HepG2 (cell line): ENCODE measurements at regions not wholly inside any gene's neighbourhood (a gene's known extent, or its start where the extent isn't known, plus 50 kb on each side); places are given as distances from the start of the nearest gene placed in this dataset.

Experiments used
- ATAC-seq: fragments of 200-7000 bp; cut with Tn5 transposase; 3 replicates; pipeline ENCODE4 v1.9.1; 2020; ENCODE audit warnings: mild to moderate bottlenecking, moderate library complexity
- BruUV-seq: library from RNA; stranded (reverse); fragments of 400-500 nt; replicated peaks from 2 replicates; lab custom pipeline; 2021; lab: Mats Ljungman, UMichigan
- CTCF ChIA-PET: fragments of 300-600 bp; formaldehyde crosslinking; extraction: SDS; loops from one replicate; lab custom pipeline; 2021; ENCODE audit warnings: low total read pairs, inconsistent platforms, low intra/inter-chr PET ratio; lab: Yijun Ruan, JAX
- POLR2A ChIA-PET: fragments of 350-600 bp; sonication (Branson Sonifier 250); formaldehyde crosslinking; loops from one replicate; lab custom pipeline; 2020; ENCODE audit warnings: antibody characterized with exemption, inconsistent platforms; lab: Yijun Ruan, JAX
- DNase-seq: peaks from one replicate; pipeline ENCODE4 v3.0.0-alpha.2; 2015; ENCODE audit warnings: low spot score
- FAIRE-seq: peaks from 3 replicates; lab custom pipeline; 2011; peaks lifted over from hg19 to GRCh38; lab: Jason Lieb, UNC
- H2AFZ ChIP-seq: one replicate; pipeline ENCODE4 v1.6.1; 2011; ENCODE audit warnings: low read length, inconsistent platforms
- H3K27ac ChIP-seq: fragments of 300-600 bp; 3 replicates; pipeline ENCODE4 v1.8.0; 2011; ENCODE audit warnings: mixed run types, mild to moderate bottlenecking, mixed read lengths, low read length, inconsistent platforms; ENCODE audit not compliant: insufficient read depth; ENCODE audit errors: extremely low read length
- H3K27me3 ChIP-seq, 2 experiments: fragments of 200-600 bp in 1 of 2; 2 replicates in 1 of 2; 3 replicates in 1 of 2; pipeline versions ENCODE4 v1.6.0 to v1.8.0; 2011; ENCODE audit warnings: low read length in 2 of 2, mild to moderate bottlenecking in 2 of 2, moderate library complexity in 2 of 2, inconsistent platforms in 1 of 2; ENCODE audit not compliant: insufficient read depth in 2 of 2, control insufficient read depth in 1 of 2
- H3K36me3 ChIP-seq, 2 experiments: fragments of 200-600 bp in 1 of 2; replicated peaks in 1 of 2; 2 replicates in 1 of 2; 3 replicates in 1 of 2; pipeline versions ENCODE4 v1.5.1 to v1.8.0; 2011; ENCODE audit warnings: low read length in 2 of 2, inconsistent platforms in 1 of 2; ENCODE audit not compliant: insufficient read depth in 2 of 2, control insufficient read depth in 1 of 2
- H3K4me1 ChIP-seq: 2 replicates; pipeline ENCODE4 v1.5.1; 2012; ENCODE audit warnings: low read length, inconsistent platforms; ENCODE audit not compliant: insufficient read depth
- H3K4me2 ChIP-seq: 2 replicates; pipeline ENCODE4 v1.6.0; 2011; ENCODE audit warnings: low read depth, low read length, inconsistent platforms
- H3K4me3 ChIP-seq, 3 experiments: fragments of 200-600 bp in 1 of 3; sonication (generic), shearing (Covaris generic) in 1 of 3; replicated peaks in 1 of 3; 2 replicates each; pipeline ENCODE4 v1.5.1; 2011 to 2016; ENCODE audit warnings: low read length in 3 of 3, inconsistent platforms in 2 of 3, low read depth in 2 of 3, mild to moderate bottlenecking in 2 of 3, control low read depth in 1 of 3, mixed read lengths in 1 of 3; ENCODE audit not compliant: insufficient read depth in 1 of 3
- H3K79me2 ChIP-seq: one replicate; pipeline ENCODE4 v1.6.1; 2011; ENCODE audit warnings: low read length, inconsistent platforms; ENCODE audit not compliant: insufficient read depth
- H3K9ac ChIP-seq: 2 replicates; pipeline ENCODE4 v1.6.0; 2011; ENCODE audit warnings: mild to moderate bottlenecking, low read depth, low read length, inconsistent platforms; ENCODE audit not compliant: insufficient read depth
- H3K9me3 ChIP-seq: 2 replicates; pipeline ENCODE4 v1.5.1; 2012; ENCODE audit warnings: mild to moderate bottlenecking, low read length
- H4K20me1 ChIP-seq: 2 replicates; pipeline ENCODE4 v1.6.0; 2011; ENCODE audit warnings: inconsistent platforms, mild to moderate bottlenecking, low read length, moderate library complexity; ENCODE audit not compliant: insufficient read depth
- FOXM1 ChIP-seq: sonication (generic); formaldehyde crosslinking; IDR thresholded peaks from 2 replicates; pipeline ENCODE4 v1.5.0; 2020; ENCODE audit warnings: missing genetic modification reagents
- GATAD2A ChIP-seq: IDR thresholded peaks from 2 replicates; pipeline ENCODE4 v1.6.1; 2016
- MAF1 ChIP-seq: sonication (generic); formaldehyde crosslinking; IDR thresholded peaks from 2 replicates; pipeline ENCODE4 v1.5.0; 2020; ENCODE audit warnings: missing genetic modification reagents, borderline replicate concordance
- MAFK ChIP-seq, 2 experiments: IDR thresholded peaks in 1 of 2; conservative IDR thresholded peaks in 1 of 2; 2 replicates each; pipeline ENCODE4 v1.6.1; 2011; ENCODE audit warnings: improper control_type of control experiment in 2 of 2, low read length in 2 of 2
- NR2F2 ChIP-seq: IDR thresholded peaks from 2 replicates; pipeline ENCODE4 v1.6.1; 2012; ENCODE audit warnings: low read depth, inconsistent platforms, borderline replicate concordance
- ONECUT2 ChIP-seq: sonication (generic); formaldehyde crosslinking; IDR thresholded peaks from 2 replicates; pipeline ENCODE4 v1.4.0; 2020; ENCODE audit warnings: missing genetic modification reagents
- PAX8 ChIP-seq: sonication (generic); formaldehyde crosslinking; IDR thresholded peaks from 2 replicates; pipeline ENCODE4 v1.8.0; 2022; ENCODE audit warnings: mild to moderate bottlenecking, missing genetic modification reagents, borderline replicate concordance
- TEAD2 ChIP-seq: sonication (generic); formaldehyde crosslinking; IDR thresholded peaks from 2 replicates; pipeline ENCODE4 v1.9.0; 2021; ENCODE audit warnings: missing genetic modification reagents
- ZNF496 ChIP-seq: sonication (generic); formaldehyde crosslinking; IDR thresholded peaks from 2 replicates; pipeline ENCODE4 v1.8.1; 2023; ENCODE audit warnings: mild to moderate bottlenecking, moderate library complexity, missing genetic modification reagents; ENCODE audit not compliant: insufficient replicate concordance
- WGBS: methylation state at CpG from one replicate; pipeline ENCODE4 v1.1.6; 2017; ENCODE audit warnings: low lambda C conversion rate; 5-methylcytosine and 5-hydroxymethylcytosine counted together
- in situ Hi-C: cut with HindIII; loops from 2 replicates; pipeline ENCODE4 v1.10.0; 2017; ENCODE audit warnings: low pct_unique_long_range_greater_than_20kb; ENCODE audit not compliant: extremely low pct_ligation_motif_present
- intact Hi-C: fragments of 100-400 bp; cut with micrococcal nuclease; formaldehyde crosslinking; loops from one replicate; pipeline ENCODE4 v1.10.0; 2022; ENCODE audit not compliant: unreplicated experiment

GRCh38 chr18:39007031-39007902, 1441.7 kb upstream of the CELF4 start:
- POLR2A ChIA-PET, result no interaction called here
- no peak overlapping the region for H3K27ac ChIP-seq
- no peaks in the 10 kb centered on the region for H3K36me3 ChIP-seq
- DNase-seq (no peak), FAIRE-seq (no peak), ATAC-seq (no peak)
- 19% methylated on average over 5 of the region's 5 CpGs for WGBS
- no peak for TF ChIP-seq GATAD2A (CRISPR knock-in tag)
- no peak overlapping the region for H2AFZ ChIP-seq
- H3K4me3 ChIP-seq, result no peak overlapping the region
- no peaks in the 10 kb centered on the region for H4K20me1 ChIP-seq
- intact Hi-C loops, result no loop called here
- H3K9ac ChIP-seq, result no peak overlapping the region
- H3K4me1 ChIP-seq, result no peaks in the 10 kb centered on the region
- BruUV-seq, result no TSS peak
- no peaks in the 10 kb centered on the region for H3K79me2 ChIP-seq
- H3K27me3 ChIP-seq, result no peaks in the 10 kb centered on the region
- no peaks in the 10 kb centered on the region for H3K9me3 ChIP-seq
- CTCF ChIA-PET, result no interaction called here
- in situ Hi-C loops, result no loop called here
- no peak overlapping the region for H3K4me2 ChIP-seq

- no peak for TF ChIP-seq ONECUT2
- no peak for TF ChIP-seq NR2F2
- TF ChIP-seq MAF1, result no peak
- no peak for TF ChIP-seq ZNF496 (CRISPR knock-in tag)
- TF ChIP-seq FOXM1 (CRISPR knock-in tag), result no peak
- TF ChIP-seq TEAD2 (CRISPR knock-in tag), result no peak
- TF ChIP-seq MAFK (conservative IDR thresholded peaks at IDR 0.05 in 1 of 2, IDR thresholded peaks at IDR 0.05 in 1 of 2; ENCODE audit: low read length in 2 of 2), result no peak
- no peak for TF ChIP-seq PAX8
- H4K20me1 ChIP-seq, result no peaks in the 10 kb centered on the region
- no peak overlapping the region for H3K4me3 ChIP-seq
- no peak for ATAC-seq
- H3K4me2 ChIP-seq, result no peak overlapping the region
- in situ Hi-C loops, result no loop called here
- no peak for FAIRE-seq
- no peaks in the 10 kb centered on the region for H3K36me3 ChIP-seq
- no peak overlapping the region for H3K9ac ChIP-seq
- 0% methylated on average over 2 of the region's 3 CpGs for WGBS
- ChIA-PET CTCF (no interaction called here), POLR2A (no interaction called here)
- no peak overlapping the region for H3K27ac ChIP-seq
- no peaks in the 10 kb centered on the region for H3K79me2 ChIP-seq
- no peaks in the 10 kb centered on the region for H3K4me1 ChIP-seq
- no peak for DNase-seq
- no TSS peak for BruUV-seq
- intact Hi-C loops, result no loop called here
- H3K27me3 ChIP-seq, result no peaks in the 10 kb centered on the region; a peak in 1 of 5 replicates
- no peak overlapping the region for H2AFZ ChIP-seq
- H3K9me3 ChIP-seq, result no peaks in the 10 kb centered on the region
Observed at GRCh38 chr18:38996056-38996455, 1430.5 kb upstream of the CELF4 start.
